GM13977 (cell line): ENCODE measurements at regions not wholly inside any gene's neighbourhood (a gene's known extent, or its start where the extent isn't known, plus 50 kb on each side); places are given as distances from the start of the nearest gene placed in this dataset.

Experiments
- DNase-seq: peaks from one replicate; pipeline ENCODE4 v3.0.0; 2012; ENCODE audit warnings: low spot score
- in situ Hi-C: fragments of 300-500 bp; cut with MboI; formaldehyde crosslinking; loops from one replicate; pipeline ENCODE4 v1.12.0; 2022; ENCODE audit warnings: low sequenced_read_pairs, low pct_unique_long_range_greater_than_20kb, mixed read lengths, inconsistent platforms; ENCODE audit not compliant: unreplicated experiment
- TF ChIP-seq, protein P1 (sequence below): IDR thresholded peaks from 2 replicates; pipeline ENCODE4 v1.5.1; 2012; ENCODE audit warnings: mild to moderate bottlenecking, control low read depth; ENCODE audit not compliant: insufficient read depth; ENCODE audit errors: extremely low read depth, missing control alignments

DNA sequence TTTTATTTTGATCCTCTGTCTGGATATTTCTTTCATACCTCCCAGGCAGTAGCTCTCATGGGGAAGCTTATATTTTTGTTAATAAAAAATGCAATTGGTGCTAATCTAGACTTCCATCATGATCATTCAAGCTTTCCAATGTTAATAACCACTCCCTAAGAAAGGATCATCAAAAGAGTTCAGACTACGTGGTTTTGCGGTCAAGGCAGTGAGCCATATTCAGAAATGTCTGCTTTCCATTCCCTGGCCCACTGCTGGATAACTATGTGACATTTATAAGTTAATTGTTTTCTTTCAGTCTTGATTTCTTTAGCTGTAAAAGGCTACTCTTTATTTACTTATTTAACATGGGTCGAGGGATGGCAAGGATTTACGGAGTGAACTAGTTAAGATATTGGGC is 414.6 kb downstream of the LMO4 start:
- TF ChIP-seq, protein P1, sequence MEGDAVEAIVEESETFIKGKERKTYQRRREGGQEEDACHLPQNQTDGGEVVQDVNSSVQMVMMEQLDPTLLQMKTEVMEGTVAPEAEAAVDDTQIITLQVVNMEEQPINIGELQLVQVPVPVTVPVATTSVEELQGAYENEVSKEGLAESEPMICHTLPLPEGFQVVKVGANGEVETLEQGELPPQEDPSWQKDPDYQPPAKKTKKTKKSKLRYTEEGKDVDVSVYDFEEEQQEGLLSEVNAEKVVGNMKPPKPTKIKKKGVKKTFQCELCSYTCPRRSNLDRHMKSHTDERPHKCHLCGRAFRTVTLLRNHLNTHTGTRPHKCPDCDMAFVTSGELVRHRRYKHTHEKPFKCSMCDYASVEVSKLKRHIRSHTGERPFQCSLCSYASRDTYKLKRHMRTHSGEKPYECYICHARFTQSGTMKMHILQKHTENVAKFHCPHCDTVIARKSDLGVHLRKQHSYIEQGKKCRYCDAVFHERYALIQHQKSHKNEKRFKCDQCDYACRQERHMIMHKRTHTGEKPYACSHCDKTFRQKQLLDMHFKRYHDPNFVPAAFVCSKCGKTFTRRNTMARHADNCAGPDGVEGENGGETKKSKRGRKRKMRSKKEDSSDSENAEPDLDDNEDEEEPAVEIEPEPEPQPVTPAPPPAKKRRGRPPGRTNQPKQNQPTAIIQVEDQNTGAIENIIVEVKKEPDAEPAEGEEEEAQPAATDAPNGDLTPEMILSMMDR = no peak
- in situ Hi-C loops = no loop called here
- DNase-seq = no peak

GRCh38 chr1:87744056-87744455 is 415.4 kb downstream of the LMO4 start:
- in situ Hi-C loops = no loop called here
- no peak for DNase-seq

DNA sequence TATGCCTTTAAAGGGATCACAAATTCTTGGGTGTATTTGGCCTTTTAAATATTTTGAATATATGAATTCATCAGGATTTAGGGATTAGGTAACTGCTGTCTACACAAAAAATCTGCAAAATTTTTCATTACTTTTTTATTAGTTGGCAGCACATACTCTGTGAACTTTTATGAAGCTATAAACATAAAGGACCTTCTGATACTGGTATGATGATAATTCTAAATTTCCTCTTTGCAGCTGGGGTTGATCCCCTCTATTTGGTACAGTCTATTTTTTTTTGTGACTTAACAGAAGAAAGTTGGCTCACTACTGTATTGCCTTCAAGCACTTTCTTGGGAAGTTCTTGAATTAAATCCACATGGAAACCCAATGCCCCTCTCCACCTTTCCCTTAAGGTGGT is 416.1 kb downstream of the LMO4 start:
- no peak for DNase-seq
- in situ Hi-C loops = no loop called here
- TF ChIP-seq, protein P1 = no peak

More at GRCh38 chr1:87744056-87744455, 415.4 kb downstream of the LMO4 start:
- TF ChIP-seq, protein P1 = no peak

GRCh38 chr1:87753366-87753765 is 424.7 kb downstream of the LMO4 start:
- in situ Hi-C loops = no loop called here
- TF ChIP-seq, protein P1 = no peak
- no peak for DNase-seq

DNA sequence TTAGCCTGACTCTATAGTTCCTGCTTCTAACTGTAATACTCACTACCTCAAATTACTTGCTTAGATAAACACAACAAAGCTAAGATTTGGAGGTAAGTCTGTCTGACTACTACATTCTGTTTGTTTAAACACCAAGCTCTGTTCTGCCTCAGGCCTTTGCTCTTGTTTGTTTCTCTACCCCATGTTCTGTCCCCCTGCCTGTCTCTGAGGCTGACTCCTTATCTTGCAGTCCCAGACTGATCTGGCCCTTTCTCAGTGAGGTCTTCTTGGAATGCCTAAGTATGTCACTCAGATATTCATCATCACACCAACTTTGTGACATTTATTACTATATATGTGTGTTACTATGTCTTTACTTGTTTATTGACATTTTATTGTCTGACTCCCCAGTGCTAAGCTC is 425.5 kb downstream of the LMO4 start:
- DNase-seq = no peak
- in situ Hi-C loops = no loop called here
- TF ChIP-seq, protein P1 = no peak

DNA sequence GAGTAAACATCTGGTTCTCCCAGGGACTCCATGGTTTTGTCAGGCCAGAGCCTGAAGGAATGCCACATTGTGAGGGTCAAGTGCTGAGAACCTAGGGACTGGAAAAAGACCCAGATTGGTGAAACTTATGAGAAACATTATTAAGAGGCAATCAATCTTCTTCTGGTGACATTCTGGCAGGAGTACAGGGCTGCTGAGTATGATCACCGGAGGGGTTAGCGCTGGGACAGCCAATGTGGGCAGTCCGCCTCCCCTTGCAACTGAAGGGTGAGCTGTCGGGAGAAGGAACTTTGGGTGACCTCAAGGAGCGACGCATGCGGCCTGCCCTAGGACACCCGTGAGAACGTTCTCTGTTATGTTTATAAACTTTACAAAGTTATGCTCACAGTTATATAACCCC is 429.0 kb downstream of the LMO4 start:
- TF ChIP-seq, protein P1 = no peak
- no peak for DNase-seq
- in situ Hi-C loops = no loop called here

- in situ Hi-C loops = no loop called here
- no peak for DNase-seq
- TF ChIP-seq, protein P1 = no peak
Measured at GRCh38 chr1:87759421-87760087, 430.9 kb downstream of the LMO4 start.
